PFSK-1 (cell line): ENCODE measurements at regions not wholly inside any gene's neighbourhood (a gene's known extent, or its start where the extent isn't known, plus 50 kb on each side); places are given as distances from the start of the nearest gene placed in this dataset.

ENCODE experiments used
- POLR2AphosphoS5 ChIP-seq: IDR thresholded peaks from 2 replicates; pipeline ENCODE4 v1.6.1; 2012; ENCODE audit warnings: low read depth, mild to moderate bottlenecking, control low read depth, low read length, moderate library complexity
- REST ChIP-seq, 2 experiments: IDR thresholded peaks; 2 replicates each; pipeline versions ENCODE4 v1.6.1 to v1.8.0; 2011 to 2012; ENCODE audit warnings: low read depth in 2 of 2, low read length in 2 of 2, control low read depth in 1 of 2, inconsistent platforms in 1 of 2, mild to moderate bottlenecking in 1 of 2, moderate library complexity in 1 of 2; ENCODE audit not compliant: insufficient read depth in 1 of 2
- SIN3A ChIP-seq: IDR thresholded peaks from 2 replicates; pipeline ENCODE4 v1.6.1; 2012; ENCODE audit warnings: mild to moderate bottlenecking, low read length, moderate library complexity, borderline replicate concordance; ENCODE audit not compliant: insufficient read depth
- TAF1 ChIP-seq: IDR thresholded peaks from 2 replicates; pipeline ENCODE4 v1.6.1; 2012; ENCODE audit warnings: low read length, control low read depth, borderline replicate concordance; ENCODE audit not compliant: insufficient read depth

- TF ChIP-seq POLR2AphosphoS5 (no peak), TAF1 (no peak), REST (IDR thresholded peaks at IDR 0.05; ENCODE audit: insufficient read depth in 1 of 2, low read depth in 2 of 2, low read length in 2 of 2) (no peak), SIN3A (no peak)
These were observed 190.0 kb downstream of the ASB1 start for GRCh38 chr2:238616681-238617080.
